ENCODE measurements at regions not wholly inside any gene's neighbourhood (a gene's known extent, or its start where the extent isn't known, plus 50 kb on each side); places are given as distances from the start of the nearest gene placed in this dataset.

GRCh38 chr6:157754351-157754750 lies 68.7 kb upstream of the SNX9 start:
- TF ChIP-seq, protein P1, sequence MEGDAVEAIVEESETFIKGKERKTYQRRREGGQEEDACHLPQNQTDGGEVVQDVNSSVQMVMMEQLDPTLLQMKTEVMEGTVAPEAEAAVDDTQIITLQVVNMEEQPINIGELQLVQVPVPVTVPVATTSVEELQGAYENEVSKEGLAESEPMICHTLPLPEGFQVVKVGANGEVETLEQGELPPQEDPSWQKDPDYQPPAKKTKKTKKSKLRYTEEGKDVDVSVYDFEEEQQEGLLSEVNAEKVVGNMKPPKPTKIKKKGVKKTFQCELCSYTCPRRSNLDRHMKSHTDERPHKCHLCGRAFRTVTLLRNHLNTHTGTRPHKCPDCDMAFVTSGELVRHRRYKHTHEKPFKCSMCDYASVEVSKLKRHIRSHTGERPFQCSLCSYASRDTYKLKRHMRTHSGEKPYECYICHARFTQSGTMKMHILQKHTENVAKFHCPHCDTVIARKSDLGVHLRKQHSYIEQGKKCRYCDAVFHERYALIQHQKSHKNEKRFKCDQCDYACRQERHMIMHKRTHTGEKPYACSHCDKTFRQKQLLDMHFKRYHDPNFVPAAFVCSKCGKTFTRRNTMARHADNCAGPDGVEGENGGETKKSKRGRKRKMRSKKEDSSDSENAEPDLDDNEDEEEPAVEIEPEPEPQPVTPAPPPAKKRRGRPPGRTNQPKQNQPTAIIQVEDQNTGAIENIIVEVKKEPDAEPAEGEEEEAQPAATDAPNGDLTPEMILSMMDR (IDR thresholded peaks at IDR 0.05), result no peak
- TF ChIP-seq POLR2AphosphoS5 (IDR thresholded peaks at IDR 0.05), result no peak

Measured in gastroesophageal sphincter (tissue), 3 donors.